PC-3 (cell line): ENCODE measurements at regions not wholly inside any gene's neighbourhood (a gene's known extent, or its start where the extent isn't known, plus 50 kb on each side); places are given as distances from the start of the nearest gene placed in this dataset.

Experiments
- CTCF ChIP-seq: fragments of 300-600 bp; sonication (generic); conservative IDR thresholded peaks from 2 replicates; pipeline ENCODE4 v1.5.1; 2017; ENCODE audit warnings: antibody characterized with exemption, low read depth, mild to moderate bottlenecking, low read length
- EZH2 ChIP-seq: fragments of 300-600 bp; sonication (generic); IDR thresholded peaks from one replicate; pipeline ENCODE4 v1.6.1; 2017; ENCODE audit warnings: antibody characterized with exemption, mild to moderate bottlenecking, low read length; ENCODE audit not compliant: unreplicated experiment
- EZH2phosphoT487 ChIP-seq: fragments of 300-600 bp; sonication (generic); IDR thresholded peaks from 2 replicates; pipeline ENCODE4 v1.6.1; 2018; ENCODE audit warnings: mild to moderate bottlenecking, antibody characterized with exemption, low read length, borderline replicate concordance

GRCh38 chr5:171617266-171617665 lies 168.4 kb upstream of the SMIM23 start:
- TF ChIP-seq CTCF (no peak), EZH2 (no peak), EZH2phosphoT487 (no peak)
